ENCODE measurements at regions not wholly inside any gene's neighbourhood (a gene's known extent, or its start where the extent isn't known, plus 50 kb on each side); places are given as distances from the start of the nearest gene placed in this dataset.

DNA sequence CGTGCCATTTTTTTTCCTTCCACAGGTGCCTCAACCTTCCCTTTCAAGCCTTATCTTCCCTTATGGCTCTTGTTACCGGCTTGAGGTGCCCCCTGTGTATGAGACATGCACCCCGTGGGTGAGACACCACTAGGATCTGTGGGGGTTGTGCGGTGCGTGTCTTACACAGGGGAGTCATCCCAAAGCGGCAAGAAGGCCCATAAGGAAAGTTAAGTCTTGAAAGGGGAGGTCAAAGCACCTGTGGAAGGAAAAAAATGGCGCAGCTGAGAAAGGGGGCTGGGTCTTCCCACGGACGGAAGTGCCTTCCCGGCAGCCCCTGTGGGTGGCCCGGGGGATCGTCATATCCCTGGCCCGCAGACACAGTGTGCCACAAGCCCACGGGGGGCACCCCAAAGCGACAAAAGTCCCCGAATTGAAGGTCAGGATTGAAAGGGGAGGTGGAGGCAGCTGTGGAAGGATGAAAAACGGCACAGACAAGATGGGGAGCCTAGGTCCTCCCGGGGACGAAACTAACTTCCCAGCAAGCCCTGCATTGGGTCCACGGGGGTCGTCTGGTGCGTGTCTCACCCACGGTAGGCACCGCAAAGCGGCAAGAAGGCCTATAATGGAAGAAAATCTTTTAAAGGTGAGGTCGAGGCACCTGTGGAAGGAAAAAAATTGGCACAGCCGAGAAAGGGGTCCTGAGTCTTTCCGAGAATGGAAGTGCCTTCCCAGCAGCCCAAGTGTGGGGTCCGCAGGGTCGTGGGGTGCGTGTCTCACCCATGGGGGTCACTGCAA lies 273.3 kb downstream of the ALG10 start:
- TF ChIP-seq CTCF (IDR thresholded peaks at IDR 0.05; ENCODE audit: insufficient read depth, low read length, poor library complexity, severe bottlenecking): no peak
- no peak for TF ChIP-seq EZH2phosphoT487 (conservative IDR thresholded peaks at IDR 0.05; ENCODE audit: low read length)
